Right lobe of liver (tissue), 6 donors: ENCODE measurements at regions not wholly inside any gene's neighbourhood (a gene's known extent, or its start where the extent isn't known, plus 50 kb on each side); places are given as distances from the start of the nearest gene placed in this dataset.

Experiments used
- ATAC-seq, 4 donors: fragments of 200-7000 bp; cut with Tn5 transposase; one replicate each; pipeline ENCODE4 v1.9.1; 2020; ENCODE audit warnings: mild to moderate bottlenecking in 4 of 4, moderate library complexity in 4 of 4
- DNase-seq, 3 donors: peaks; one replicate each; pipeline ENCODE4 v3.0.0-alpha.2; 2020
- H3K27ac ChIP-seq, 3 donors: fragments of 200-600 bp; one replicate each; pipeline ENCODE4 v1.8.0; 2022
- H3K27me3 ChIP-seq, 2 donors: fragments of 200-600 bp; one replicate each; pipeline ENCODE4 v1.8.0; 2022
- H3K36me3 ChIP-seq, 4 donors: fragments of 200-600 bp; sonication (generic) in 1 of 4; one replicate each; pipeline versions ENCODE4 v1.5.1 to v1.8.0; 2017 to 2022; ENCODE audit warnings: control low read depth in 1 of 4
- H3K4me1 ChIP-seq, 4 donors: fragments of 200-600 bp; sonication (generic) in 1 of 4; one replicate each; pipeline versions ENCODE4 v1.5.1 to v1.8.0; 2017 to 2022; ENCODE audit warnings: control low read depth in 1 of 4
- H3K4me3 ChIP-seq, 3 donors: fragments of 200-600 bp; one replicate each; pipeline ENCODE4 v1.8.0; 2022
- H3K9me3 ChIP-seq, 4 donors: fragments of 200-600 bp; sonication (generic) in 1 of 4; one replicate each; pipeline versions ENCODE4 v1.5.1 to v1.8.0; 2017 to 2022; ENCODE audit warnings: control low read depth in 1 of 4
- CTCF ChIP-seq, 4 donors: fragments of 200-600 bp in 3 of 4; fragments of 450-650 bp in 1 of 4; IDR thresholded peaks; one replicate each; pipeline versions ENCODE4 v1.5.1 to v1.8.0; 2016 to 2022; ENCODE audit warnings: antibody characterized with exemption in 4 of 4, mild to moderate bottlenecking in 2 of 4
- POLR2A ChIP-seq: fragments of 450-650 bp; IDR thresholded peaks from one replicate; pipeline ENCODE4 v1.6.1; 2017; ENCODE audit warnings: antibody characterized with exemption, mild to moderate bottlenecking
- WGBS: methylation state at CpG from one replicate; pipeline ENCODE4 v1.1.6; 2018; ENCODE audit warnings: low coverage, low lambda C conversion rate; ENCODE audit not compliant: insufficient coverage; ENCODE audit errors: missing lambda C conversion rate; 5-methylcytosine and 5-hydroxymethylcytosine counted together
- intact Hi-C, 2 donors: fragments of 100-400 bp; cut with DNase I; formaldehyde crosslinking; loops; one replicate each; pipeline versions ENCODE4 v1.11.2 to v1.14.1; 2022
- donor health status: DM: no; HTN: yes; CAD: no.
- donor health status: DM: no; HTN: no; CAD: no.
- donor health status: DM: no; HTN: no; CAD: no.
- donor health status: DM: no; HTN: yes; CAD: no.
- donor health status: DM: no; HTN: yes; CAD: no.

GRCh38 chr14:28608851-28609828, 157.4 kb upstream of the FOXG1 start:
- no peak for TF ChIP-seq POLR2A
- peak; percentile 62 to 87 (median 76) for TF ChIP-seq CTCF (IDR thresholded peaks at IDR 0.05)
- Histone ChIP-seq H3K36me3 (no peaks in the 10 kb centered on the region), H3K9me3 (no peaks in the 10 kb centered on the region), H3K4me3 (no peak overlapping the region), H3K4me1 (no peaks in the 10 kb centered on the region), H3K27ac (no peak overlapping the region), H3K27me3 (no peaks in the 10 kb centered on the region)
- intact Hi-C loops: no loop called here
- DNase-seq: peak in 2 of 3 donors; percentile 41 to 54
- peak; percentile 78 to 87 (median 83) for ATAC-seq
- WGBS: 20% methylated on average over 10 of the region's 10 CpGs

DNA sequence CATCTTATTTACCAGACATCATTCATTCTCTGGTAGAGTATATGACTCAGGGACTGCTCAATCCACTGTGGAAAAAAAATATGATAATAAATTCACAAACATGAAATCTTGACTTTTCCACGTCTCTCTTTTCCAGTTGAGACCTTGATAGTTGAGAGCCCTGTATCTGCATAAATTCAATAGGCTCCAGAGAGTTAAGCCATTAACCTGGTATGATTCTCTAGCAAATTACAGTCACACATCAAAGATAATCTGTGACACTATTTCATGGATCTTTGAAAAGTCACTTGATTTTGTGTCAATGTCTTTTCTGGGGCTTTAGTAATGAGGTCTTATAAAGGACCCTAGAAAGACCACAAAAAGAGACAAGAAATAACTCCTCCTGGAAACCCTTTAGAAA, 154.2 kb upstream of the FOXG1 start:
- WGBS: 4% methylated on average over 1 of the region's 1 CpG

DNA sequence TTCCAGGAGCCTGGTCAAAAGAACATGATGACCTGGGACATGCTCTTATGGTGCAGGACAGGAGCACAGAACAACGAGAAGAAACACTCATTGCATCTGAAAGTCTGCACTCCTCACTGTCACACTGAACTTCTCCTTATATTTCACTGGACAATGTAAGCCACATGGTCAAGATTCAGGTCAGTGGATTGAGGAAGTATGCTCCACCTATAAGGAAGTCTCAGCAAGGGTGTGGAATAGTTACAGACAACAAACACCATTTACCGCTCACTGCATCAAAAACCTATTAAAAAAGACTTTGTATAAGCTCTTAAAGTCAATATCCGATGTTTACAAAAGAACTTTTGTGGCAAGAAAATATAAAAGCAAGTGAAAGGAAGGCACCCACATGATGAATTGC, 153.1 kb upstream of the FOXG1 start:
- Histone ChIP-seq H3K4me1 (no peaks in the 10 kb centered on the region), H3K9me3 (no peaks in the 10 kb centered on the region), H3K36me3 (no peaks in the 10 kb centered on the region), H3K4me3 (no peak overlapping the region), H3K27me3 (no peaks in the 10 kb centered on the region), H3K27ac (no peak overlapping the region)
- intact Hi-C loops: no loop called here
- WGBS: 39% methylated on average over 3 of the region's 3 CpGs
- TF ChIP-seq POLR2A (no peak), CTCF (IDR thresholded peaks at IDR 0.05) (no peak)
- ATAC-seq (no peak), DNase-seq (no peak)

More for the DNA sequence above, 154.2 kb upstream of the FOXG1 start:
- Histone ChIP-seq H3K27me3 (no peaks in the 10 kb centered on the region), H3K4me1 (no peaks in the 10 kb centered on the region), H3K36me3 (no peaks in the 10 kb centered on the region), H3K27ac (no peak overlapping the region), H3K9me3 (no peaks in the 10 kb centered on the region), H3K4me3 (no peak overlapping the region)
- TF ChIP-seq POLR2A (no peak), CTCF (IDR thresholded peaks at IDR 0.05) (no peak)
- intact Hi-C loops: no loop called here
- ATAC-seq (no peak), DNase-seq (no peak)

- ATAC-seq (no peak), DNase-seq (no peak)
- Histone ChIP-seq H3K27me3 (no peaks in the 10 kb centered on the region), H3K36me3 (no peaks in the 10 kb centered on the region), H3K9me3 (no peaks in the 10 kb centered on the region), H3K4me1 (no peaks in the 10 kb centered on the region), H3K27ac (no peak overlapping the region), H3K4me3 (no peak overlapping the region)
- no peak for TF ChIP-seq POLR2A
- TF ChIP-seq CTCF (IDR thresholded peaks at IDR 0.05): no peak
- intact Hi-C loops: no loop called here
- 45% methylated on average over 1 of the region's 1 CpG for WGBS
Measured at GRCh38 chr14:28626780-28627179, 139.8 kb upstream of the FOXG1 start.
